HEK293T (cell line): ENCODE measurements at regions not wholly inside any gene's neighbourhood (a gene's known extent, or its start where the extent isn't known, plus 50 kb on each side); places are given as distances from the start of the nearest gene placed in this dataset.

Experiments used
- ARNT ChIP-seq: fragments of 450-650 bp; IDR thresholded peaks from 2 replicates; pipeline ENCODE4 v1.6.1; 2017; ENCODE audit warnings: mild to moderate bottlenecking
- BHLHE40 ChIP-seq: fragments of 450-650 bp; IDR thresholded peaks from 2 replicates; pipeline ENCODE4 v1.6.1; 2016; ENCODE audit warnings: mild to moderate bottlenecking, moderate library complexity, borderline replicate concordance
- FOXA1 ChIP-seq: fragments of 450-650 bp; IDR thresholded peaks from 2 replicates; pipeline ENCODE4 v1.6.1; 2016; ENCODE audit warnings: mild to moderate bottlenecking
- HDGF ChIP-seq: fragments of 450-650 bp; IDR thresholded peaks from 2 replicates; pipeline ENCODE4 v1.6.1; 2017; ENCODE audit warnings: antibody characterized with exemption, borderline replicate concordance
- LEF1 ChIP-seq: fragments of 450-650 bp; IDR thresholded peaks from 2 replicates; pipeline ENCODE4 v1.6.1; 2017; ENCODE audit warnings: mild to moderate bottlenecking, borderline replicate concordance
- TARDBP ChIP-seq: fragments of 450-650 bp; IDR thresholded peaks from 2 replicates; pipeline ENCODE4 v1.6.1; 2016

DNA sequence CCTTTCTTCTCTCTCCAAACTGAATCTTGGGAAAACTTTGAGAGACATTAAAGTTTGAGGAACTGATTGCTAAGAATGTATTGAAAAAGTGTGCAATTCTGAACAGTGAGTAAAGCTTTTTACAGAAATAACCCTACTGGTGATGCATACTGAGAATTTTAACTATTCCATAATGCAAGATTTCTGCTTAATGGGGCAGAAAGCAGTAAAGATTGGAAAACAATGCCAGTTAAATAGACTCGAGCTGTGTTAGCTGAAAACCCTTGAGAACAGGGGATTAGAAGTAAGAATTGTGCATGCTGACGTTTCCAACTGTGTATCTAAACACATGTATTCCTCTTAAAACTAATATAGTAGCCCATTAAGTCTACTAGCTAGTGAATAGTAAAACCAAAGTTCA, 1500.2 kb upstream of the PRMT6 start:
- TF ChIP-seq HDGF (no peak), FOXA1 (no peak), TARDBP (no peak), LEF1 (no peak), ARNT (no peak), BHLHE40 (no peak)
